ENCODE measurements at regions not wholly inside any gene's neighbourhood (a gene's known extent, or its start where the extent isn't known, plus 50 kb on each side); places are given as distances from the start of the nearest gene placed in this dataset.

DNA sequence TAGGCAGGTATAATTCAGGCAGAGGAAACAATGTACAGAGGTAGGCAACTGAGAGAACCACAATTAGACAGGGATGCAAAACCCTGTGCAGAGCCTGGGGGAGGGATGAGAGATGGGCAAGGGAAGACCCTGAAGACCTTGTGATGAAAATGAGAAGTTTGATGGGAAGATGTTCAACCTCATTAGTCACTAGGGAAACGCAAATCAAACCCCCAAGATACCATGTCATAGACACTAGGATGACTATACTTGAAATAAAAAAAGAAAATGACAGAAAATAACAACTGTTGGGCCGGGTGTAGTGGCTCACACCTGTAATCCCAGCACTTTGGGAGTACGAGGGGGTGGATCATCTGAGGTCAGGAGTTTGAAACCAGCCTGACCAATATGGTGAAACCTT, 813.1 kb downstream of the CDH11 start:
- no peak for DNase-seq (ENCODE audit: low read depth)
- no peak overlapping the region for H3K4me3 ChIP-seq (ENCODE audit: low read depth, low read length)
- TF ChIP-seq POLR2A (IDR thresholded peaks at IDR 0.05; ENCODE audit: extremely low read depth, insufficient read length) = no peak
- TF ChIP-seq, protein P1, sequence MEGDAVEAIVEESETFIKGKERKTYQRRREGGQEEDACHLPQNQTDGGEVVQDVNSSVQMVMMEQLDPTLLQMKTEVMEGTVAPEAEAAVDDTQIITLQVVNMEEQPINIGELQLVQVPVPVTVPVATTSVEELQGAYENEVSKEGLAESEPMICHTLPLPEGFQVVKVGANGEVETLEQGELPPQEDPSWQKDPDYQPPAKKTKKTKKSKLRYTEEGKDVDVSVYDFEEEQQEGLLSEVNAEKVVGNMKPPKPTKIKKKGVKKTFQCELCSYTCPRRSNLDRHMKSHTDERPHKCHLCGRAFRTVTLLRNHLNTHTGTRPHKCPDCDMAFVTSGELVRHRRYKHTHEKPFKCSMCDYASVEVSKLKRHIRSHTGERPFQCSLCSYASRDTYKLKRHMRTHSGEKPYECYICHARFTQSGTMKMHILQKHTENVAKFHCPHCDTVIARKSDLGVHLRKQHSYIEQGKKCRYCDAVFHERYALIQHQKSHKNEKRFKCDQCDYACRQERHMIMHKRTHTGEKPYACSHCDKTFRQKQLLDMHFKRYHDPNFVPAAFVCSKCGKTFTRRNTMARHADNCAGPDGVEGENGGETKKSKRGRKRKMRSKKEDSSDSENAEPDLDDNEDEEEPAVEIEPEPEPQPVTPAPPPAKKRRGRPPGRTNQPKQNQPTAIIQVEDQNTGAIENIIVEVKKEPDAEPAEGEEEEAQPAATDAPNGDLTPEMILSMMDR (IDR thresholded peaks at IDR 0.05; ENCODE audit: low read depth, low read length) = no peak
- TF ChIP-seq, protein P2, sequence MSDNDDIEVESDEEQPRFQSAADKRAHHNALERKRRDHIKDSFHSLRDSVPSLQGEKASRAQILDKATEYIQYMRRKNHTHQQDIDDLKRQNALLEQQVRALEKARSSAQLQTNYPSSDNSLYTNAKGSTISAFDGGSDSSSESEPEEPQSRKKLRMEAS (IDR thresholded peaks at IDR 0.05; ENCODE audit: low read depth, low read length) = no peak
- no peak for TF ChIP-seq MYC (IDR thresholded peaks at IDR 0.05; ENCODE audit: low read depth, low read length)

GRCh38 chr16:64307431-64307830, 814.4 kb downstream of the CDH11 start:
- no peak for TF ChIP-seq MYC (IDR thresholded peaks at IDR 0.05; ENCODE audit: low read depth, low read length)
- no peak for TF ChIP-seq POLR2A (IDR thresholded peaks at IDR 0.05; ENCODE audit: extremely low read depth, insufficient read length)
- TF ChIP-seq, protein P2 (IDR thresholded peaks at IDR 0.05; ENCODE audit: low read depth, low read length) = no peak
- TF ChIP-seq, protein P1 (IDR thresholded peaks at IDR 0.05; ENCODE audit: low read depth, low read length) = no peak
- DNase-seq (ENCODE audit: low read depth) = no peak
- H3K4me3 ChIP-seq (ENCODE audit: low read depth, low read length) = no peak overlapping the region

- DNase-seq (ENCODE audit: low read depth) = no peak
- TF ChIP-seq, protein P2 (IDR thresholded peaks at IDR 0.05; ENCODE audit: low read depth, low read length) = no peak
- TF ChIP-seq POLR2A (IDR thresholded peaks at IDR 0.05; ENCODE audit: extremely low read depth, insufficient read length) (no peak), MYC (IDR thresholded peaks at IDR 0.05; ENCODE audit: low read depth, low read length) (no peak)
- TF ChIP-seq, protein P1 (IDR thresholded peaks at IDR 0.05; ENCODE audit: low read depth, low read length) = no peak
Measured at GRCh38 chr16:64305663-64306062, 816.2 kb downstream of the CDH11 start.

DNA sequence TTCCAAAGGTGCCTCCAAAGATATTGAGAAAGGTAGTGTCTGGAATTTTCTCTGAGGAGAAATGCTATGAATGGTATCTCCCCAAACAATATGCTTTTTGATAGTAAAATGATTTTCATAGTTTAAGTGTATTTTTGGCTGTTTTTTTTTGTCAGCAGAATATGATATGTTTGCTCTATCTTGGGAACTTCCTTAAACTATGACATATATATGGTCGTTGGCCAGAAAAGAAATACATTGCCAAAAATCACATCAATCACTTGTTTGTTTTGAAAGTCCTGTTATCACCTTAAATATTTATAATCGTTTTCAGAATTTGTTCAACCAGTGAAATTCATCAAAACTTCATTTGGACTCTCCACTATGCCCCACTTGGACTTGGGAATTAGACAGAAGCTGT, 816.9 kb downstream of the CDH11 start:
- no peak overlapping the region for H3K4me3 ChIP-seq (ENCODE audit: low read depth, low read length)
- DNase-seq (ENCODE audit: low read depth) = no peak
- TF ChIP-seq, protein P2 (IDR thresholded peaks at IDR 0.05; ENCODE audit: low read depth, low read length) = no peak
- TF ChIP-seq MYC (IDR thresholded peaks at IDR 0.05; ENCODE audit: low read depth, low read length) (no peak), POLR2A (IDR thresholded peaks at IDR 0.05; ENCODE audit: extremely low read depth, insufficient read length) (no peak)
- TF ChIP-seq, protein P1 (IDR thresholded peaks at IDR 0.05; ENCODE audit: low read depth, low read length) = no peak

More at GRCh38 chr16:64305663-64306062, 816.2 kb downstream of the CDH11 start:
- no peak overlapping the region for H3K4me3 ChIP-seq (ENCODE audit: low read depth, low read length)

- no peak for DNase-seq (ENCODE audit: low read depth)
- H3K4me3 ChIP-seq (ENCODE audit: low read depth, low read length) = no peak overlapping the region
- TF ChIP-seq MYC (IDR thresholded peaks at IDR 0.05; ENCODE audit: low read depth, low read length) = no peak
- TF ChIP-seq, protein P1 (IDR thresholded peaks at IDR 0.05; ENCODE audit: low read depth, low read length) = no peak
- no peak for TF ChIP-seq POLR2A (IDR thresholded peaks at IDR 0.05; ENCODE audit: extremely low read depth, insufficient read length)
- TF ChIP-seq, protein P2 (IDR thresholded peaks at IDR 0.05; ENCODE audit: low read depth, low read length) = no peak
Measured at GRCh38 chr16:64304396-64304795, 817.5 kb downstream of the CDH11 start.
